NCI-H748 (cell line): ENCODE measurements at regions not wholly inside any gene's neighbourhood (a gene's known extent, or its start where the extent isn't known, plus 50 kb on each side); places are given as distances from the start of the nearest gene placed in this dataset.
"Not testable (repeated sequence)": the region's sequence is repeated elsewhere in the genome, so short reads cannot be mapped to it uniquely, and the experiment has no call there.

ENCODE experiments used
- DNase-seq: peaks from one replicate; lab custom pipeline; 2025; ENCODE audit not compliant: unreplicated experiment; lab: John Stamatoyannopoulos, UW

DNA sequence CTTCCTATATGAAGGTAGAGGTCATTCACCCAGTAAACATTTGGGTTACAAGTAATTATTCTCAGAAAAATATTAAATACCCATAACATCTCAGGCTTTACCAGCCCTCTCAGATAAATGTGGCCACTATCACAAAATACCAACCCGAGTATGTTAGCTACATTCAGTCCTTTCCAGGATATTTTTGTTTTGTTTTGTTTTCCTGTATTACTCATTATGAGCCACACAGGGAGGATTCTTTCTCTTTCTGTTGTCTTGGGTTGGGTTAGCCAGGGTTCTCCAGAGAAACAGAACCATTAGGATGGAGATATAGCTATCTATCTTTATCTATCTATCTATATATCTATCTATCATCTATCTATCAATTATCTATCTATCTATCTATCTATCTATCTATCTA, 947.6 kb upstream of the MDGA2 start:
- no peak for DNase-seq

DNA sequence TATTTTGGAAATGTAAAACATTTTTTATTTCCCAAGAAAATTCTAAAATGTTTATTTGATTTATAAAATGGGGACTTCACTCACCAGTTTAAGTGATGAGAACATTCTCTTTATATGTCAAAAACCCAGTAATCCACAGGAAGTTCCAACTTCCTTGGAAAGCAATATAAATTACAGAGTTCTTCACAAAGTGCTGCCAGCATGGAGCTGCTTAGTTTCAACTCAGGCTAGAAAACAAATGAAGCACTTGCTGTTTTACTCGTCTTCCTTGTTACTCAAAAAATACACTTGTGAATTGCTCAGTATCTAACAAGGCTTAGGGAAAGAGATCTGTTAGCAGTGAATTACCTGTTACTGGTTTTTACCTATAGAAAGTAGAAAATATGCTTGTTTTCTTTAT, 942.7 kb upstream of the MDGA2 start:
- DNase-seq: no peak

DNA sequence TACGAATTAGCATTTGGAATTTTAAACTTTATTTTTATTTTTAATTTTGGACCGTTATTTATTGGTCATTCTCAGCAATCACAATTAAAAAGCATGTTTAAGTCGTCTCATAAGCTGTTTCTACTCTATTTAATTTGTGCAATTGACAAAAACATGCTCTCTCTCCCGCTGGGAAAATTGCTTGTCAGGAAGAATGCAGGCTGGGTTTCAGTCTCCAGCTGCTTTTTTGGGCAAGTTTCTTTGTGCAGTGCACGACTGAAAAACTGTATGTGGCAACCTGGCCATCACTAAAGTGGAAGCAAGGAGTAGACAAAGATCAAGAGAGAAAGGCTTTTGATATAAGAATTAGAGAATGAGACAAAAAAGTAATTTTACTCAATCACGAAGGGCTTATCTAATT, 941.5 kb upstream of the MDGA2 start:
- DNase-seq: peak; percentile 79

DNA sequence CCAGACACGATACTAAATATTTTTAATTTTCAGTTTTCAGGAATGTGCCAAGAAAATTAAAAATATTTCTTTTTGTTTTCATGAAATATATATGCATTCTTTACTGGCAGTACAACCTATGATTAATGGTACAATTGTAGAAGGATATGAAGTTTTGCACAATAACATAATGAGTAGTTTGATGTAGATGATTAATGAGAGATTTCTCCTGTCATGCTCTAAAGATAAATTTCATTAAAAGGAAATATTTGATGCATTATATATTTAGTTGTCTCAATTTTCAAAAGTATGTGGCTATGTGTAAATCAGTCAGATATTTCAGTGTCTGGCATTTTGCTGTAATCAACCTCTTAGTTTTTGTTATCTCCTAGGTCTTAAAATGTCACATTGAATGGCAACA, 940.2 kb upstream of the MDGA2 start:
- no peak for DNase-seq

DNA sequence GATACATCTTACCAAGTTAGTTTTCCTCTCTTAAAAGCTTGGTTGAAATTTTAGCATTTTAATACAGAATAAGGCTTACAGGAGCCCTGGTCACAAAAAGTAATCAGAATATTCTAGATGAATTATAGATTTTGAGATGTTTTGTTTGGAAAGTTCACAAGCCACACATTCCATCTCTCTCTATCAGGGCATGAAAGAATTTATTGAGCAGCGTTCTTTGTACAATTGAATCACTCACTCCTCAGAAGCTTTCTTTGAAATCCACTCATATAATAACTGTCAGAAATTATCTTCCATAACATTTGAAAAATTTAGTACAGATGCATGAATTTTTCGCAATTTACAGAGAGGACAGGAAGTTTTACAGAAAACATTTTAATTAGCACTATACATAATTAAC, 938.6 kb upstream of the MDGA2 start:
- no peak for DNase-seq

DNA sequence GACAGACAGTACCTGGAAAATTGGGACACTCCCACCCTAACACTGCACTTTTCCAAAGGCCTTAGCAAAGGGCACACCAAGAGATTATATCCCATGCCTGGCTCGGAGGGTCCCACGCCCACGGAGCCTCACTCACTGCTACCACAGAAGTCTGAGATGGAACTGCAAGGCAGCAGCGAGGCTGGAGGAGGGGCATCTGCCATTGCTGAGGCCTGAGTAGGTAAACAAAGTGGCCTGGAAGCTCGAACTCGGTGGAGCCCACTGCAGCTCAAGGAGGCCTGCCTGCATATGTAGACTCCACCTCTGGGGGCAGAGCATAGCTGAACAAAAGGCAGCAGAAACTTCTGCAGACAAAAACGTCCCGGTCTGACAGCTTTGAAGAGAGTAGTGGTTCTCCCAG, 931.6 kb upstream of the MDGA2 start:
- not testable (repeated sequence) for DNase-seq

DNA sequence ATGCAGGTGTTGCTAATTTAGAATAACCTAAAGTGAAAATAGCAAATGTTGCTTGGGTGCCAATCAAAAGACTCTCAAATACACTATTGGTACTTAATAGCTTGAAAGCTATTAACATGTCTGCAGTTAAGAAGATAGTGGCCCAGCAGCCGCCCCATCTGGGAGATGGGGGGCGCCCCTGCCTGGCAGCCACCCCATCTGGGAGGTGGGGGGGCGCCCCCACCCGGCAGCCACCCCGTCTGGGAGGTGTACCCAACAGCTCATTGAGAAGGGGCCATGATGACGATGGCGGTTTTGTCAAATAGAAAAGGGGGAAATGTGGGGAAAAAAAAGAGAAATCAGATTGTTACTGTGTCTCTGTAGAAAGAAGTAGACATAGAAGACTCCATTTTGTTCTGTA, 923.1 kb upstream of the MDGA2 start:
- no peak for DNase-seq

DNA sequence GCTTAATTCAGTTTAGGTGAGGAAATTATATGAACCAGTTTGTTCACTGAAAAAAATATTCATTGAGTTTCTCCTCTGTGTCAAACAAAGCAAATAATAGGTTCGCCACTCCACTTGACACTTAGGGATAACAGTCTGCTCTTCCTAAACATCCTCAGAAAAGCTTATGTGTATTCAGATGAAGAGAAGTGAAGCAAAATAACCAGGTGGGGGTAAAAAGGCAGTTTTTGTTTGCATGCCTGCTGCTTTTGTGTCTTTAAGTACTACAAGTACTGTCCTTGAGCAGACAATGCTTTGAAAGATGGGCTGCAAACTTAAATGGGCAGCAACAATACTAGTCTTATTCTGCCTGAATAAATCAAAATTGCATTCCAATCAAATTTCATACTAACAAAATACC, 910.7 kb upstream of the MDGA2 start:
- DNase-seq: peak; percentile 38

DNA sequence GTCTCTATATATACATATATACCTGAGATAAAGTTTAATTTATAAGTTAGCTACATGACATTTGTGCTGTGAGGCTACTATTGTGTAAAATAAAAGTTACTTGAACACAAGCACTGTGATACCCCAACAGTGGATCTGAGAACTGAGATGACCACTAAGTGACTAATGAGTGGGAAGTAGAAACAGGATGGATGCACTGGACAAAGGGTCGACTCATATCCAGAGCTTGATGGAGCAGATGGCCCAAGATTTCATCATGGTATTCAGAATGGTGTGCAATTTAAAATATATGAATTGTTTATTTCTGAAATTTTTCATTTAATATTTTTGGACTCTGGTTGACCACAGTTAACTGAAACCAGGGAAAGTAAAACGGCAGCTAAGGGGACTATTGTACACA, 908.6 kb upstream of the MDGA2 start:
- DNase-seq: no peak

DNA sequence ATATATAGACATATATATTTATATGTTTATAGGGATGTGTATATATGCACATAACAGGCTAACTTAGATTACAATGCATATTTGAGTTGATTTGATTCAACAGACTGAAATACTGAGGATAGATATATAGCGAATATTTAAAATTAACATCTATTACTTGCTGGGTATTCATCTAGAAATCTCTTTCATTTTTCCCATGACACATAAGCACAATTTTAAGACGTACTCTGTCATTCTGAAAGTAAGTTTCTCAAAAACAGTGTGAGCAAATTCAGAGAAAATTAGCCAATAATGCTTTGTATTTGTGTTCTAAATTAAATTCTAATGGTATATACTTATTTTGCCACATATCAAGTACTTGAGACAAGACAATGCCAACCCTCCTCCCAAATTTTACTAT, 907.5 kb upstream of the MDGA2 start:
- no peak for DNase-seq

DNA sequence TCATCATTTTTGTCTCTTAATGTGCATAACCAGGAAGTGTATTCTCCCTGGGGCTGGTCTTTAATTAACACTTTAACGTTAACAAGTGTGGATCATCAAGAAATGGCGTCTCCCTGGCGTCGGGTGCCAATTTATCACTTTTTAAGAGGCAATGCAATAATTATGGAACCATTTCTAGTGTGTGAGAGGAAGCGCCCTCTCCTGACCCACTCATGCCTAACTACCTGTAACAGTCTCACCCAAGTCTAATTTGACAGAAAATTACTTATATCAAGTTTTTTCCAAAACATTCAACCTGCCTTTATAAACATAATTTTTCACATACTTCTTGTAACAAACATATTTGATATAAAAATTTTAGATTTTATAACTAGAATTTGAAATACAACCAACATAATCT, 905.3 kb upstream of the MDGA2 start:
- DNase-seq: peak; percentile 43

DNA sequence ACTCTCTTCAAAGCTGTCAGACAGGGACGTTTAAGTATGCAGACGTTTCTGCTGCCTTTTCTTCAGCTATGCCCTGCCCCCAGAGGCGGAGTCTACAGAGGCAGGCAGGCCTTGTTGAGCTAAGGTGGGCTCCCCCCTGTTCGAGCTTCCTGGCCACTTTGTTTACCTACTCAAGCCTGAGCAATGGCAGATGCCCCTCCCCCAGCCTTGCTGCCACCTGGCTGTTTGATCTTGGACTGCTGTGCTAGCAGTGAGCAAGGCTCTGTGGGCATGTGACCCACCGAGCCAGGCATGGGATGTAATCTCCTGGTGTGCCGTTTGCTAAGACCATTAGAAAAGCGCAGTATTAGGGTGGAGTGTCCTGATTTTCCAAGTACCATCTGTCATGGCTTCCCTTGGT, 900.4 kb upstream of the MDGA2 start:
- DNase-seq: peak; percentile 85

DNA sequence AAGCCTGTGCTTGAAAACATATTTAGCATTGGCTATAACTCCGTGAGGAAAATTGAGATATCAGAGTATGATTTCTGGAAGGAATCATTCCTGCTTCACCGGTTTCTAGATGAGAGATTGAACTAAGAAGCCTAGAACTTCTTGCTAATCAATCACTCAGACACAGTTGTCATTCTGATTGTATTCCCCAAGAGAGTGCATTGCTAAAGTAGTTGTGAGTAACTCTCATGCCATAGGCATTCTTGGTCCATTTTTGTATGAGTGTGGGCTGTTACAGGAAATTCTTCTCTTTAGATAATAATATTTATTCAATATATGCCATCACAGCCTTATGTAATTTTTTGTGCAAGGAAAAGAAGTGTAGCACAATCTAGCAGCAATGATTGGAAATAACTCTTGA, 893.3 kb upstream of the MDGA2 start:
- DNase-seq: no peak

DNA sequence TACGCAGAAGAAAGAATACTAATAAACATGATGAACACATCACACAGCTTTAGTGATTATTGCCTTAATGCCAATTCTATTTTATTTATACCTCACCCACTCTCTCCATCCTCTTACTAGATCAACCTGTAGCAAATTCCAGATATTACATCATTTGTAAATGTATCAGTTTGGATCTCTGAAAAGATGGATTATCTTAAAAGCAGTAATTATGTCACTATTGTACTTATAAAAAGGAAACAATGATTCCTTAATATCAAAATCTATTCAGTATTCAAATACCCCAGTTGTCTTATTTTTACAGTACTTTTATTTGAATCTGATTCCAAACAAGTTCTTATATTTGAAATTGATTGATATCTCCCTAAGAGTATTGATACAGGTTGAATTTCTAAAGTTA, 892.8 kb upstream of the MDGA2 start:
- no peak for DNase-seq

DNA sequence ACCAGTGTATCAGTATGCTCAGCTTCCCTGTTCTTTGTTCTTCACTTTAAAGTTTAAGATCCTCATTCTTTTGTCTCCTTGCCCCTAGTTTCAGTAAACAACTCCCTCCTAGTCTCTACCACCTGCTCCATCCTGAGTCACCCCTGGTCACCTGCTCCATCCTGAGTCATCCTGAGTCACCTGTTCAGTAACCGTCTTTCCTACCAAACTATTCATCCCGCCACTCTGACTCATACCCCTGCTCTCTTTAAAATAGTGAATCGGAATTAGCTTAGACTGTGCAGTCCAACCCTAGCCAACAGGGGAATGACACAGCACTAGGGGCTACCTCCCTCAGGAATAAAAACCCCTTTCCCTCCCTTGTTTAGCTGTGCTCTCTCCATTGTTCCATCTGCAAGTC, 888.1 kb upstream of the MDGA2 start:
- DNase-seq: no peak

DNA sequence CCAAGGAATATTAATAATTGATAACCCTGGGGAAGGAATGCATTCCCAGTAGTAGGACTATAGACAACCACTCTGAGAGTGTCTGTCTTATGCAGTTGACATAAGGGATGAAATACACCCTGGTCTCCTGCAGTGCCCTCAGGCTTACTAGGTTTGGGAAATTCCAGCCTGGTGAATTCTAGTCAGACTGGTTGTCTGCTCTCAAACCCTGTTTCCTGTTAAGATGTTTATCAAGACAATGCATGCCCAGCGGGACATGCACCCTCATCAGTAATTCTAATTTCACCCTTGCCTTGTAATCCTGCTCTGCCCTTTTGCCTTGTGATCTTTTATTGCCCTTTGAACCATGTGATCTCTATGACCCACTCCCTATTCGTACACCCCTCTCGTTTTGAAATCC, 886.0 kb upstream of the MDGA2 start:
- DNase-seq: not testable (repeated sequence)

DNA sequence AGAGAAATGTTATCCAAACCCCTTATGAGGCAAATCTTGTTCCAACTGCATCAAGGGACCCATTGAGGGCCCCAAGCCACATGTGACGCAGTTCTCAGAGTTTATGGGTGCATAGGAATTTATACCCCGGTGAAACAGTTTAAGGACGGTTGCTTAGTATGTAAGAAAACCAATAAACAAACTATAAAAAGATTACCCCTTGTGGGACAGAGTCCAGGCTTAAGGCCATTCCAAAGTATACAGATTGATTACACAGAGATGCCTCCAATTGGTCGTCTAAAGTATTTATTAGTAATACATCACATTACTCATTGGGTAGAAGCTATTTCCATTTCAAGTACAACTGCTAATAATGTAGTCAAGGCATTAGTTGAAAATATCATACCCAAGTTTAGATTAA, 885.0 kb upstream of the MDGA2 start:
- DNase-seq: no peak

DNA sequence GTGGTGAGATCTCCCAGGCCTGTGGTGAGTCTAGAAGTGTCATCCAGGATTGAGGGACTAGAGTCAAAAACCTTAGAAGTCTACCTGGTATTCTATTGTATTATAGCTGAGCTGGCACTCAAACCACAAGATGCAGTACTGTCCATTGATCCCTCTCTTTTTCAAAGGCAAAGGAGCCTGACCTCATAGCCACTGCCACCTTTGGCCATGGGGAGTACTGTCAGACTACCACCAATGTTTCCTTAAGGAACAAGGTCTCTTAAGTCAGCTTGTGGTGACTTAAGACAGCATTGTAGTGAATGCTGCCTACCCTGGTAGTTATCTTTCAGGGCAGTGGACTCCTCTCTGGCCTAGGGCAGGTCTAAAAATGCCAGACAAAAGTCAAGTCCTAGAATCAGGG, 878.0 kb upstream of the MDGA2 start:
- DNase-seq: no peak

DNA sequence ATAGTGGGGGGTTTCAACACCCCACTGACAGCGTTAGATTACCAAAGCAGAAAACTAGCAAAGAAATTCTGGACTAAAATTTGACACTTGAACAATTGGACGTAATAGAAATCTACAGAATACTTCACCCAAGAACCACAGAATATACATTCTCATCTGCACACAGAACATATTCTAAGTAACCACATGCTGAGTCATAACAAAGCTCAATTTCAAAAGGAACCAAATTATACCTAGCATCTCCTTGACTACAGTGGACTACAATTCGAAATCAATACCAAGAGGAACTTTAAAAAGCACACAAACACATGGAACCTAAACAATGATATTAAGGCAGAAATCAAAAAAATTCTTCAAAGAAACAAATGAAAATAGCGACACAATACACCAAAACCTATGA, 871.6 kb upstream of the MDGA2 start:
- no peak for DNase-seq

DNA sequence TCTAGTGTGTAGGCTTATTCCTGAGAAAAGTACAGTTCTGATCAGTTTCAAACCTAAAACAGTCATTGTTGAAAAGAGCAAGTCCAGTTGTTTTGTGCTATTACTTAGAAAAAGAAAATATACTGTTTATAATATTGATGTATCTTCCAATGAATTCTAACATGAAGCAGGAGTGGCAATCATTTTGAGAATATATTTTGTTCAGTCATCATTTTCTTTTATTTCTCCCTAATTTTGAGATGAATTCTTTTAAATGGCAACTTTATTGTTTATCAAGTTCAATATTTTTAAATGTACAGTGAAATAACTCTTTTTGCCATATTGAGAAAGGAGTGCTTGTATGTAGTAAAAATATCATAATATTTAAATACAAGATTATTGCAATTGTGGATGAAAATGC, 862.2 kb upstream of the MDGA2 start:
- no peak for DNase-seq

DNA sequence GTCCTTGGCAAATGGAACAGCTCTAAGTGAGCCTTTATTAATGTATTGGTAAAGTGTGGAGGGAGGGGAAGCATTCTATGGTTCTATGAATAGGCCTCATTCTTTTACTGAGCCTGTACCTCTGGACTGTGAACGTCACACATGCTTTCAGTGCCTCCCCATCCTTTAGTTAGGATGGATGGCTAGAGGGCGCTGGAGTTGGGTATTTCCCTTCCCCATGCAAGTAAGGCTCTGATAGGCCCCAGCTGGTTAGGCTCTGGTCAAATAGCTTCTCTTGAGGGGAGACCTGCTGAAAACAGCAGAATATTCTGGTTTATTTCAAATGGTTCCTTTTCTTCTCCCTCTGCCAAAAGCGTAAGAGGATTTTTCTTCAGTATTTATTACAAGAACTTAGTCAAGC, 860.9 kb upstream of the MDGA2 start:
- peak; percentile 33 for DNase-seq

DNA sequence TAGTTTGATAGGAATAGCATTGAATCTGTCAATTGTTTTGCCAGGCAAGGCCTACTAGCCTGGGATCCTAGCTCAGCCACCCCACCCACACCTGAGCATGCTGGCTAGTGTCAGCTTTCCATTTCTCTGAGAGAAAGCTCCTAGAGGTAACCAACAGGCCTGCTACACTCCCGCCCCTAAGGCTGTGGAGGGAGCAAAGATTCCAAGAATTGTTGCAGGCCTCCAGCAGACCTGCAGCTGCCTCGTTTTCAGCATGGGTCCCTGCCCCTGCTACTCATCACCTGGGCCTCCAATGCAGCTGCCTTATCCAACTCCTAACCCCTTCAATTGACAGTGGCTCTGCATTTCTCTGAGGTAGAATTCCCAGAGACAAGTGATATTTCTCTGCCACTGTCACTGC, 852.4 kb upstream of the MDGA2 start:
- no peak for DNase-seq

DNA sequence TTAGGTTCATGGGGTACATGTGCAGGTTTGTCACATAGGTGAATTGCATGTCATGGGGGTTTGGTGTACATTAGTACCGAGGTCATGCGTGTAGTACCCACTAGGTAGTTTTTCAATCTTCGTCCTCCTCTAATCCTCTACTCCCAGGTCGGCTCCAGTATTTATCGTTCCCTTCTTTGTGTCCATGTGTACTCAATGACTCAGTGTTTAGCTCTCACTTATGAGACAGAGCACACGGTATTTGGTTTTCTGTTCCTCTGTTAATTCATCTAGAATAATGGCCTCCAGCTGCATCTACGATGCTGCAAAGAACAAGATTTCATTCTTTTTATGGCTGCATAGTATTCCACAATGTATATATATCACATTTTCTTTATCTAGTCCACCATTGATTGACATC, 850.9 kb upstream of the MDGA2 start:
- DNase-seq: no peak

DNA sequence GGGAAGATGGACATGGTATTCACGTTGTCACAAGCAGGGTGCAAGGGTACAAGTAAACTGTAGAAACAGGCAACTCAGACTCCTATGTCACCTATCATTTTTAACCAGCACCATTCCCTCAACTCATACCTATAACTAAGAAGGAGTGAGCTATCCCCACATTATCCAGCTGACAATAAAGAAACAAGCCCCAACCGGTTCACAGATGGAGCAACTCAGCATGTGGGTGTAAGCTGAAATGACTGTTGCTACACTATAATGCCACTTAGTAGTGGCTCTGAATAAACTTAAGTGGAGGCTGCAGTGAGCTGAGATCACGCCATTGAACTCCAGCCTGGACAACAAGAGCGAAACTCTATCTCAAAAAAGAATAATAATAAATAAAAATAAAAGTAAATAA, 829.5 kb upstream of the MDGA2 start:
- DNase-seq: peak; percentile 23
